B cell (primary cell): ENCODE measurements at regions not wholly inside any gene's neighbourhood (a gene's known extent, or its start where the extent isn't known, plus 50 kb on each side); places are given as distances from the start of the nearest gene placed in this dataset.

Experiments
- ATAC-seq: fragments of 200-7000 bp; cut with Tn5 transposase; one replicate; pipeline ENCODE4 v1.10.0; 2021; ENCODE audit warnings: low read depth, mild to moderate bottlenecking, moderate number of reproducible peaks, moderate library complexity
- CTCF ChIA-PET: fragments of 350-600 bp; sonication (Branson Sonifier 250); formaldehyde crosslinking; loops from one replicate; lab custom pipeline; 2021; ENCODE audit warnings: antibody characterized with exemption, inconsistent platforms; lab: Charles Lee
- POLR2A ChIA-PET: fragments of 350-600 bp; sonication (Branson Sonifier 250); formaldehyde crosslinking; loops from one replicate; lab custom pipeline; 2021; ENCODE audit warnings: antibody characterized with exemption; lab: Charles Lee
- DNase-seq: peaks from one replicate; pipeline ENCODE4 v3.0.0; 2013
- H2AFZ ChIP-seq: 2 replicates; pipeline ENCODE4 v1.6.1; 2012; ENCODE audit warnings: mild to moderate bottlenecking, low read depth, low read length; ENCODE audit not compliant: insufficient read depth, poor library complexity, severe bottlenecking
- H3K27ac ChIP-seq, 2 donors: 1 replicate in 1 of 2; 2 replicates in 1 of 2; pipeline ENCODE4 v1.5.1; 2012 to 2013; ENCODE audit warnings: low read length in 2 of 2, mild to moderate bottlenecking in 2 of 2, moderate library complexity in 1 of 2
- H3K27me3 ChIP-seq, 4 experiments: fragments of 200-600 bp in 1 of 4; sonication (generic) in 1 of 4; replicated peaks in 1 of 4; 1 replicate in 2 of 4; 2 replicates in 2 of 4; pipeline versions ENCODE4 v1.6.1 to v1.7.0; 2013 to 2016; ENCODE audit warnings: low read length in 3 of 4, mild to moderate bottlenecking in 2 of 4, mixed read lengths in 1 of 4, moderate library complexity in 1 of 4; ENCODE audit not compliant: insufficient read depth in 4 of 4, control insufficient read depth in 3 of 4; ENCODE audit errors: control extremely low read depth in 1 of 4
- H3K36me3 ChIP-seq, 2 experiments: replicated peaks in 1 of 2; 1 replicate in 1 of 2; 2 replicates in 1 of 2; pipeline versions ENCODE4 v1.6.1 to v1.7.1; 2013; ENCODE audit warnings: low read length in 1 of 2; ENCODE audit not compliant: insufficient read depth in 2 of 2, control insufficient read depth in 1 of 2; ENCODE audit errors: control extremely low read depth in 1 of 2, extremely low read depth in 1 of 2
- H3K4me1 ChIP-seq, 2 donors: fragments of 200-600 bp in 1 of 2; sonication (generic) in 1 of 2; 1 replicate in 1 of 2; 2 replicates in 1 of 2; pipeline versions ENCODE4 v1.5.1 to v1.6.1; 2013 to 2017; ENCODE audit warnings: low read length in 2 of 2; ENCODE audit not compliant: control insufficient read depth in 2 of 2, insufficient read depth in 2 of 2
- H3K4me2 ChIP-seq: replicated peaks from 2 replicates; pipeline ENCODE3; 2012; ENCODE audit warnings: mild to moderate bottlenecking, low read depth, low read length; ENCODE audit not compliant: poor library complexity, severe bottlenecking
- H3K4me3 ChIP-seq, 5 experiments: fragments of 200-600 bp in 1 of 5; sonication (generic) in 1 of 5; 1 replicate in 3 of 5; 2 replicates in 2 of 5; pipeline versions ENCODE4 v1.5.1 to v1.7.0; 2011 to 2016; ENCODE audit warnings: low read length in 4 of 5, mild to moderate bottlenecking in 4 of 5, low read depth in 2 of 5, control low read depth in 1 of 5, moderate library complexity in 1 of 5; ENCODE audit not compliant: insufficient read depth in 1 of 5; ENCODE audit errors: control extremely low read depth in 1 of 5, extremely low read depth in 1 of 5
- H3K79me2 ChIP-seq: fragments of 200-600 bp; sonication (generic); one replicate; pipeline ENCODE4 v1.6.0; 2016; ENCODE audit warnings: low read length; ENCODE audit not compliant: control insufficient read depth, insufficient read depth
- H3K9ac ChIP-seq: fragments of 200-600 bp; sonication (generic); 2 replicates; pipeline ENCODE4 v1.6.1; 2017; ENCODE audit warnings: mild to moderate bottlenecking, low read length, moderate library complexity
- H3K9me3 ChIP-seq, 3 donors: one replicate each; pipeline versions ENCODE4 v1.6.1 to v1.7.1; 2013; ENCODE audit warnings: low read length in 2 of 3; ENCODE audit not compliant: control insufficient read depth in 2 of 3, insufficient read depth in 1 of 3; ENCODE audit errors: control extremely low read depth in 1 of 3
- H4K20me1 ChIP-seq: 2 replicates; pipeline ENCODE4 v1.6.0; 2012; ENCODE audit warnings: mild to moderate bottlenecking, low read length; ENCODE audit not compliant: insufficient read depth, control insufficient read depth, poor library complexity, severe bottlenecking
- H3K27ac Mint-ChIP-seq: one replicate; pipeline ENCODE4 v1.8.0; 2021; ENCODE audit warnings: mixed read lengths
- H3K27me3 Mint-ChIP-seq: one replicate; pipeline ENCODE4 v1.8.0; 2021; ENCODE audit warnings: mixed read lengths
- H3K4me1 Mint-ChIP-seq: one replicate; pipeline ENCODE4 v1.8.0; 2021; ENCODE audit warnings: mixed read lengths
- H3K4me3 Mint-ChIP-seq: one replicate; pipeline ENCODE4 v1.8.0; 2021; ENCODE audit warnings: mixed read lengths
- H3K9me3 Mint-ChIP-seq: one replicate; pipeline ENCODE4 v1.8.0; 2022; ENCODE audit warnings: mixed read lengths; ENCODE audit not compliant: insufficient read depth
- CTCF ChIP-seq: fragments of 200-600 bp; IDR thresholded peaks from one replicate; pipeline ENCODE4 v1.8.0; 2022; ENCODE audit warnings: antibody characterized with exemption, mild to moderate bottlenecking
- EZH2 ChIP-seq: IDR thresholded peaks from 2 replicates; pipeline ENCODE4 v1.6.1; 2012; ENCODE audit warnings: borderline replicate concordance, low read depth, mild to moderate bottlenecking, moderate library complexity, low read length; ENCODE audit not compliant: insufficient read depth, poor library complexity, severe bottlenecking
- WGBS: methylation state at CpG from one replicate; pipeline ENCODE4 v1.1.5; 2013; ENCODE audit warnings: missing lambda C conversion rate; ENCODE audit not compliant: insufficient coverage; 5-methylcytosine and 5-hydroxymethylcytosine counted together
- intact Hi-C: fragments of 100-400 bp; cut with micrococcal nuclease; formaldehyde crosslinking; loops from one replicate; pipeline ENCODE4 v1.10.0; 2022

GRCh38 chr1:193473932-193474331 lies 287.5 kb upstream of the B3GALT2 start:
- DNase-seq (no peak), ATAC-seq (no peak)
- Histone ChIP-seq H3K4me3 (no peak overlapping the region), H3K36me3 (no peaks in the 10 kb centered on the region), H3K4me2 (no peak overlapping the region), H2AFZ (no peak overlapping the region), H3K27me3 (no peaks in the 10 kb centered on the region), H4K20me1 (no peaks in the 10 kb centered on the region), H3K27ac (no peak overlapping the region), H3K4me1 (peaks cover 8 to 24% of the 10 kb centered on the region in 2 donors), H3K9ac (no peak overlapping the region), H3K9me3 (peaks cover 0 to 2% (median 0%) of the 10 kb centered on the region in 3 donors), H3K79me2 (no peaks in the 10 kb centered on the region)
- no peak overlapping the region for H3K27ac Mint-ChIP-seq
- no peaks in the 10 kb centered on the region for H3K9me3 Mint-ChIP-seq
- CTCF ChIA-PET: no interaction called here
- H3K27me3 Mint-ChIP-seq: no peaks in the 10 kb centered on the region
- H3K4me3 Mint-ChIP-seq: no peak overlapping the region
- TF ChIP-seq EZH2: no peak
- TF ChIP-seq CTCF: no peak
- WGBS: 73% methylated on average over 3 of the region's 4 CpGs
- POLR2A ChIA-PET: interaction anchor here (1.1 kb wide), 1 partner anchor 11 kb away, joined by 3 read pairs; no protein-coding TSS in a partner anchor
- H3K4me1 Mint-ChIP-seq: peaks cover 20% of the 10 kb centered on the region
- intact Hi-C loops: no loop called here

DNA sequence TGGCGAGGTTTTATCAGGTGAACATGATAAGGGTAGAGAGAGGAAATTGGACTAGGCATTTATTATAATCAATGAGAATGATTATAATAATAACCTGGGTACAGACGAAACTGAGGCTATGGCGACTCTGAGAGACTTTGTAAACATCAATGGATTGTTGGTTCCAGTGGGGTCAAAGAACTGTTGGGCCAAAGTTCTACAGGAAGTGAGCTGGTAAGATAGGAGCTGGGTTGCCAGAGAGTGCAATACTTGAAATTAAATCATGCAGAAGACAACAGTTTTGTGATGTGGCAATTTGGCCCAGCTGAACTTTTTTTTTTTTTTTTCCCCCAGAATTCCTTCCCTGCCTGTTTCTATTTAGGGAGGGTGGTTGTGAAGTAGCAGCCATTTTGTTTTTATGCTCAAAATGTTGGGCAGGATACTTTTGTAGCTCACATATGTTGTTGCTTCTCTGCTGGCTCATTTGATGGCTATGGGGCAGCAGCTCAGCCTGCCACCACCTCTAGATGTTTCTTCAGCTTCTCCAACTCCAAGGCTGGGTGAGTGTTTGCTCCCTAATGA lies 286.5 kb upstream of the B3GALT2 start:
- DNase-seq: no peak
- Histone ChIP-seq H3K4me1 (peaks cover 7 to 17% of the 10 kb centered on the region in 2 donors), H3K79me2 (no peaks in the 10 kb centered on the region), H3K4me2 (no peak overlapping the region), H3K27me3 (no peaks in the 10 kb centered on the region), H4K20me1 (no peaks in the 10 kb centered on the region), H3K36me3 (no peaks in the 10 kb centered on the region), H2AFZ (no peak overlapping the region), H3K4me3 (no peak overlapping the region), H3K9me3 (peaks cover 0 to under 1% (median 0%) of the 10 kb centered on the region in 3 donors), H3K27ac (no peak overlapping the region), H3K9ac (no peak overlapping the region)
- no peaks in the 10 kb centered on the region for H3K9me3 Mint-ChIP-seq
- ChIA-PET CTCF (interaction anchor here (1.3 kb wide), 1 partner anchor 10 kb away, joined by 4 read pairs; no protein-coding TSS in a partner anchor), POLR2A (no interaction called here)
- no peak for TF ChIP-seq EZH2
- no peak for TF ChIP-seq CTCF
- peaks cover 15% of the 10 kb centered on the region for H3K4me1 Mint-ChIP-seq
- H3K27me3 Mint-ChIP-seq: no peaks in the 10 kb centered on the region
- no peak overlapping the region for H3K4me3 Mint-ChIP-seq
- 100% methylated on average over 1 of the region's 3 CpGs for WGBS
- H3K27ac Mint-ChIP-seq: no peak overlapping the region
- ATAC-seq: no peak
- intact Hi-C loops: no loop called here
